ENCODE measurements at regions not wholly inside any gene's neighbourhood (a gene's known extent, or its start where the extent isn't known, plus 50 kb on each side); places are given as distances from the start of the nearest gene placed in this dataset.

DNA sequence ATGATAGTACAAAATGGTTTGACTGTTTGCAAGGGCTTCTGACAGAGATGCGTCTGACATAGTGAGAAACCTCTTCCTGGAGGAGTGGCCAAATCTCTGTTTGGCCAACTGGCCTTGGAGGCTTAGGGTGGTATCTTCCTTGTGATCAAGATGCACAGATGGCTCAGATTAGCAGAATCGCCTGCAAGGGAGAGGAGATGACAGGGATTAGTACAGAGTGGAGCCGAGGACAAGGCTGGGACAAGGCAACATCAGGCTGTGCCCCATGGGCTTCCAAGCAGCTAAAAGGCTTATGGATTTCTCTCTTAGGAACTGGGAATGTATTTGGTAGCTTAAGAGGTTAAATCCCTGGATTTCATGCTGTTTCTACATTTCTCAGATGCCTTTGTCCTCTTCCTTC is 379.1 kb downstream of the SIPA1L2 start:
- no peak for TF ChIP-seq POLR2A (IDR thresholded peaks at IDR 0.05)
- TF ChIP-seq, protein P1, sequence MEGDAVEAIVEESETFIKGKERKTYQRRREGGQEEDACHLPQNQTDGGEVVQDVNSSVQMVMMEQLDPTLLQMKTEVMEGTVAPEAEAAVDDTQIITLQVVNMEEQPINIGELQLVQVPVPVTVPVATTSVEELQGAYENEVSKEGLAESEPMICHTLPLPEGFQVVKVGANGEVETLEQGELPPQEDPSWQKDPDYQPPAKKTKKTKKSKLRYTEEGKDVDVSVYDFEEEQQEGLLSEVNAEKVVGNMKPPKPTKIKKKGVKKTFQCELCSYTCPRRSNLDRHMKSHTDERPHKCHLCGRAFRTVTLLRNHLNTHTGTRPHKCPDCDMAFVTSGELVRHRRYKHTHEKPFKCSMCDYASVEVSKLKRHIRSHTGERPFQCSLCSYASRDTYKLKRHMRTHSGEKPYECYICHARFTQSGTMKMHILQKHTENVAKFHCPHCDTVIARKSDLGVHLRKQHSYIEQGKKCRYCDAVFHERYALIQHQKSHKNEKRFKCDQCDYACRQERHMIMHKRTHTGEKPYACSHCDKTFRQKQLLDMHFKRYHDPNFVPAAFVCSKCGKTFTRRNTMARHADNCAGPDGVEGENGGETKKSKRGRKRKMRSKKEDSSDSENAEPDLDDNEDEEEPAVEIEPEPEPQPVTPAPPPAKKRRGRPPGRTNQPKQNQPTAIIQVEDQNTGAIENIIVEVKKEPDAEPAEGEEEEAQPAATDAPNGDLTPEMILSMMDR (IDR thresholded peaks at IDR 0.05) = no peak

Measured in vagina (tissue), 2 donors.